ENCODE measurements at regions not wholly inside any gene's neighbourhood (a gene's known extent, or its start where the extent isn't known, plus 50 kb on each side); places are given as distances from the start of the nearest gene placed in this dataset.

DNA sequence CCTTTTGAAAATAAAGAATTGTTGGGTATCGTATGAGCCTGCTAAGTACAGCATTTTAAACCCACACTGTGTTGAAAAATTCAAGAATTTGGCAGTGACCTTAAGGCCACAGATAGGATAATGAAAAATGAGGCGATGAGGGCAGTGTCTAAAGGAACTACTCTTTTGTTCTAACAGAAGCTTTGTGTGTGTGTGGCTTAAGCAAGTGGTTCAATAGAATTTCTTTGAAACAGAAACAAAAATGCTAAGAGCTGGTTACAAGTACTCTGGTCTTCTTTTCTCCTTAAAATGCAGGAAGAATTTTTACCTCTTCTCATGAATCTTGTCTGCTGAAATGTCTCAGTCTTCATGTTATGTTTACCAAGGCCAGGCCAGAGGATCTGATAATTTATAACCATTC lies 279.5 kb downstream of the ZNF536 start:
- 45 to 55% methylated on average over 2 of the region's 2 CpGs for WGBS, 2 donors
- Histone ChIP-seq H3K4me3 (no peak overlapping the region), H3K4me1 (peaks cover 0 to 44% (median 10%) of the 10 kb centered on the region in 4 donors), H3K36me3 (no peaks in the 10 kb centered on the region), H3K27ac (peak overlapping the region in 3 of 4 donors; percentile 30 to 71 (median 67)), H3K9me3 (no peaks in the 10 kb centered on the region), H3K27me3 (peaks cover 0 to 6% of the 10 kb centered on the region in 2 donors)
- no peak for TF ChIP-seq EP300 (IDR thresholded peaks at IDR 0.05)
- TF ChIP-seq, protein P1, sequence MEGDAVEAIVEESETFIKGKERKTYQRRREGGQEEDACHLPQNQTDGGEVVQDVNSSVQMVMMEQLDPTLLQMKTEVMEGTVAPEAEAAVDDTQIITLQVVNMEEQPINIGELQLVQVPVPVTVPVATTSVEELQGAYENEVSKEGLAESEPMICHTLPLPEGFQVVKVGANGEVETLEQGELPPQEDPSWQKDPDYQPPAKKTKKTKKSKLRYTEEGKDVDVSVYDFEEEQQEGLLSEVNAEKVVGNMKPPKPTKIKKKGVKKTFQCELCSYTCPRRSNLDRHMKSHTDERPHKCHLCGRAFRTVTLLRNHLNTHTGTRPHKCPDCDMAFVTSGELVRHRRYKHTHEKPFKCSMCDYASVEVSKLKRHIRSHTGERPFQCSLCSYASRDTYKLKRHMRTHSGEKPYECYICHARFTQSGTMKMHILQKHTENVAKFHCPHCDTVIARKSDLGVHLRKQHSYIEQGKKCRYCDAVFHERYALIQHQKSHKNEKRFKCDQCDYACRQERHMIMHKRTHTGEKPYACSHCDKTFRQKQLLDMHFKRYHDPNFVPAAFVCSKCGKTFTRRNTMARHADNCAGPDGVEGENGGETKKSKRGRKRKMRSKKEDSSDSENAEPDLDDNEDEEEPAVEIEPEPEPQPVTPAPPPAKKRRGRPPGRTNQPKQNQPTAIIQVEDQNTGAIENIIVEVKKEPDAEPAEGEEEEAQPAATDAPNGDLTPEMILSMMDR (IDR thresholded peaks at IDR 0.05): no peak
- TF ChIP-seq POLR2A (IDR thresholded peaks at IDR 0.05): no peak
- DNase-seq (ENCODE audit: low spot score in 2 of 2): no peak

- Histone ChIP-seq H3K36me3 (no peaks in the 10 kb centered on the region), H3K4me3 (no peak overlapping the region), H3K27me3 (peaks cover 0 to 7% of the 10 kb centered on the region in 2 donors), H3K27ac (peak overlapping the region in 2 of 4 donors; percentile 67 to 71), H3K9me3 (no peaks in the 10 kb centered on the region), H3K4me1 (peaks cover 0 to 51% (median 12%) of the 10 kb centered on the region in 4 donors)
- TF ChIP-seq POLR2A (IDR thresholded peaks at IDR 0.05) (no peak), EP300 (IDR thresholded peaks at IDR 0.05) (no peak)
- TF ChIP-seq, protein P1 (IDR thresholded peaks at IDR 0.05): no peak
- 65% methylated on average over 10 of the region's 10 CpGs for WGBS, 2 donors
- no peak for DNase-seq (ENCODE audit: low spot score in 2 of 2)
These were observed 278.9 kb downstream of the ZNF536 start for GRCh38 chr19:30651066-30651465.

DNA sequence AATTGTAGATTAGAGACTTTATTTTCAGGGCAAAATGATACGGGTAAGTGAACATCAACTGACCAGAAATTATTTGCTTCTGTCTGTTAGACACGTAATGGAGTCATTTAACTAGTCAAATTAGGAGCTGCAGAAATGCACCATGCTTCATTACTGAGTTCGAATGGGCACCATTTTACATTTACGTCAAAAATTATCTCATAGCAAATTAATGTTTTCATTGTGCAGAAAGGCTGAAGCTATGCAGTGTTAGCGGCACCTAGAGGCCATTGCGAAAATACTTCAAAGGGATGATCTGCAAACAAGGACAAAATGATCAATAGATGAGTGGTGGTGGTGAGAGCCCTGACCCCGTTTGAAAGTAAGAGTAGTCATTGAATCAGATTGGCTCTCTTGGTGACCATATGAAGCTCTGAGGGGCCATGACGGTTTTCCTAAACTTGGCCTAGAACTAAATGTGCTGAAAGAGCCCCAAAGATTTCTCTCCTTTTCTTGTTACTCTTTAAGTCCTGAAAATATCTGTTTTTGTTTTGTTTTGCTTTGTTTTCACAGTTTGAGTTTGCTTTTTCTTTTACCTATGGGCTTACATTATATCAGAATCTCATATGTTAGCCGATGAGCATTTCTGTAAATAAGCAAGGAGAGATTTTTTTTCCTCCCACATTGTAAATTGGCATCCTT lies 277.9 kb downstream of the ZNF536 start:
- Histone ChIP-seq H3K27me3 (peaks cover 0 to 13% of the 10 kb centered on the region in 2 donors), H3K9me3 (no peaks in the 10 kb centered on the region), H3K27ac (peak overlapping the region; percentile 4 to 71 (median 60)), H3K4me3 (no peak overlapping the region), H3K36me3 (no peaks in the 10 kb centered on the region), H3K4me1 (peaks cover 0 to 55% (median 12%) of the 10 kb centered on the region in 4 donors)
- WGBS, 2 donors: 8 to 10% methylated on average over 9 of the region's 9 CpGs
- peak in 1 of 2 donors; percentile 40 for DNase-seq (ENCODE audit: low spot score in 2 of 2)
- TF ChIP-seq, protein P1 (IDR thresholded peaks at IDR 0.05): peak; percentile 63 to 86 (median 76)
- peak in 1 of 2 donors; percentile 64 for TF ChIP-seq EP300 (IDR thresholded peaks at IDR 0.05)
- TF ChIP-seq POLR2A (IDR thresholded peaks at IDR 0.05): no peak

GRCh38 chr19:30648866-30649862 lies 277.0 kb downstream of the ZNF536 start:
- Histone ChIP-seq H3K4me1 (peaks cover 0 to 55% (median 12%) of the 10 kb centered on the region in 4 donors), H3K27ac (peak overlapping the region in 3 of 4 donors; percentile 54 to 76 (median 71)), H3K9me3 (no peaks in the 10 kb centered on the region), H3K4me3 (no peak overlapping the region), H3K27me3 (peaks cover 0 to 13% of the 10 kb centered on the region in 2 donors), H3K36me3 (no peaks in the 10 kb centered on the region)
- DNase-seq (ENCODE audit: low spot score in 2 of 2): no peak
- TF ChIP-seq POLR2A (IDR thresholded peaks at IDR 0.05) (no peak), EP300 (IDR thresholded peaks at IDR 0.05) (no peak)
- TF ChIP-seq, protein P1 (IDR thresholded peaks at IDR 0.05): no peak
- 52 to 59% methylated on average over 12 of the region's 12 CpGs for WGBS, 2 donors

All from tibial nerve (tissue), 4 donors.